ENCODE measurements at regions not wholly inside any gene's neighbourhood (a gene's known extent, or its start where the extent isn't known, plus 50 kb on each side); places are given as distances from the start of the nearest gene placed in this dataset.

- TF ChIP-seq, protein P1, sequence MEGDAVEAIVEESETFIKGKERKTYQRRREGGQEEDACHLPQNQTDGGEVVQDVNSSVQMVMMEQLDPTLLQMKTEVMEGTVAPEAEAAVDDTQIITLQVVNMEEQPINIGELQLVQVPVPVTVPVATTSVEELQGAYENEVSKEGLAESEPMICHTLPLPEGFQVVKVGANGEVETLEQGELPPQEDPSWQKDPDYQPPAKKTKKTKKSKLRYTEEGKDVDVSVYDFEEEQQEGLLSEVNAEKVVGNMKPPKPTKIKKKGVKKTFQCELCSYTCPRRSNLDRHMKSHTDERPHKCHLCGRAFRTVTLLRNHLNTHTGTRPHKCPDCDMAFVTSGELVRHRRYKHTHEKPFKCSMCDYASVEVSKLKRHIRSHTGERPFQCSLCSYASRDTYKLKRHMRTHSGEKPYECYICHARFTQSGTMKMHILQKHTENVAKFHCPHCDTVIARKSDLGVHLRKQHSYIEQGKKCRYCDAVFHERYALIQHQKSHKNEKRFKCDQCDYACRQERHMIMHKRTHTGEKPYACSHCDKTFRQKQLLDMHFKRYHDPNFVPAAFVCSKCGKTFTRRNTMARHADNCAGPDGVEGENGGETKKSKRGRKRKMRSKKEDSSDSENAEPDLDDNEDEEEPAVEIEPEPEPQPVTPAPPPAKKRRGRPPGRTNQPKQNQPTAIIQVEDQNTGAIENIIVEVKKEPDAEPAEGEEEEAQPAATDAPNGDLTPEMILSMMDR (IDR thresholded peaks at IDR 0.05; ENCODE audit: insufficient read depth, low read length, severe bottlenecking) = no peak
- no peaks in the 10 kb centered on the region for H3K27me3 ChIP-seq (ENCODE audit: control insufficient read depth, insufficient read depth, low read length)
- DNase-seq (ENCODE audit: low read depth) (no peak), FAIRE-seq (no peak)
- no peak overlapping the region for H3K4me3 ChIP-seq (ENCODE audit: low read depth, low read length)
- no peaks in the 10 kb centered on the region for H3K36me3 ChIP-seq (ENCODE audit: control insufficient read depth, insufficient read depth, low read length)
Observed at GRCh38 chr7:156163747-156164146, 351.5 kb upstream of the SHH start.

DNA sequence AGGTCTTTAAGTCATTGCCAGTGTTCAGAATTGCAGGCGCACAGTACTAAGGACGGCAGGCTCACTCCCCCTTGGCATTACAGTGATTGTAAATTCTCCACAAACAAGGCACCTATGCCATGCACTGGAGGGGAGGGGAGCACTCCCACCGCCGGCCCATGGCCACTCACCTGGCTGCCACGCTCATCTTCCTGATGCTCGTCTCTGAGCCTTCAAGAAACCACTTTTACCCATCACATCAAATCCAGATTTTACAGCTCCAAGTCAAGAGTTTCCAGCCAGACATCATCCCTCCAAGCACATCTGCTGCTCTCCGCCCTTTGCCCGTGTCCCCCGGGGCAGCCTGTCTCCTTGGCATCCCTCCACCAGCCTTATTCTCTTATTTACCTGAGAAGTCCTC lies 350.2 kb upstream of the SHH start:
- H3K27me3 ChIP-seq (ENCODE audit: control insufficient read depth, insufficient read depth, low read length) = no peaks in the 10 kb centered on the region
- TF ChIP-seq, protein P1 (IDR thresholded peaks at IDR 0.05; ENCODE audit: insufficient read depth, low read length, severe bottlenecking) = no peak
- H3K36me3 ChIP-seq (ENCODE audit: control insufficient read depth, insufficient read depth, low read length) = no peaks in the 10 kb centered on the region
- H3K4me3 ChIP-seq (ENCODE audit: low read depth, low read length) = no peak overlapping the region
- DNase-seq (ENCODE audit: low read depth) (no peak), FAIRE-seq (no peak)

DNA sequence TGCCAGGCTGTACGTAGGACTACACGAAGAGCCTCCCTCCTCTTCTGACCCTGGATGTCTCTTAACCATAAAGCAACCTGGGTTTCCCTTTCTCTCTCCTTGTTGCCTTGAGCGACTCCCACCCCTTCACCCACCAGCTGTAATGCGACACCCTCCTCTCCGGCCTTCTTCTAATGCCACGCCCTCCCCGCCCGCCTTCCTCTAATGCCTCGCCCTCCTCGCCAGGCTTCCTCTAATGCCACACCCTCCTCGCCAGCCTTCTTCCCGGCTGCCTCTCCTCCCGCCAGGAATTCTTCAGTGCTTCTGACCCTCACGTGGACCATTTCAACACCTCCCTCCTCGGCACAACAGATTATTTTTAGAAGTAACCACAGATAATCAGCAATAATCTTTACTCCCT lies 348.5 kb upstream of the SHH start:
- TF ChIP-seq, protein P1 (IDR thresholded peaks at IDR 0.05; ENCODE audit: insufficient read depth, low read length, severe bottlenecking) = no peak
- no peaks in the 10 kb centered on the region for H3K36me3 ChIP-seq (ENCODE audit: control insufficient read depth, insufficient read depth, low read length)
- FAIRE-seq (no peak), DNase-seq (ENCODE audit: low read depth) (no peak)
- no peaks in the 10 kb centered on the region for H3K27me3 ChIP-seq (ENCODE audit: control insufficient read depth, insufficient read depth, low read length)
- H3K4me3 ChIP-seq (ENCODE audit: low read depth, low read length) = no peak overlapping the region

GRCh38 chr7:156158693-156159092 lies 346.4 kb upstream of the SHH start:
- H3K27me3 ChIP-seq (ENCODE audit: control insufficient read depth, insufficient read depth, low read length) = no peaks in the 10 kb centered on the region
- TF ChIP-seq, protein P1 (IDR thresholded peaks at IDR 0.05; ENCODE audit: insufficient read depth, low read length, severe bottlenecking) = no peak
- DNase-seq (ENCODE audit: low read depth) (no peak), FAIRE-seq (no peak)
- no peak overlapping the region for H3K4me3 ChIP-seq (ENCODE audit: low read depth, low read length)
- no peaks in the 10 kb centered on the region for H3K36me3 ChIP-seq (ENCODE audit: control insufficient read depth, insufficient read depth, low read length)

- Histone ChIP-seq H3K4me3 (ENCODE audit: low read depth, low read length) (no peak overlapping the region), H3K36me3 (ENCODE audit: control insufficient read depth, insufficient read depth, low read length) (no peaks in the 10 kb centered on the region), H3K27me3 (ENCODE audit: control insufficient read depth, insufficient read depth, low read length) (no peaks in the 10 kb centered on the region)
- TF ChIP-seq, protein P1 (IDR thresholded peaks at IDR 0.05; ENCODE audit: insufficient read depth, low read length, severe bottlenecking) = no peak
- DNase-seq (ENCODE audit: low read depth) (no peak), FAIRE-seq (no peak)
Observed at GRCh38 chr7:156158213-156158612, 345.9 kb upstream of the SHH start.

GRCh38 chr7:156157409-156158012 lies 345.2 kb upstream of the SHH start:
- no peak for DNase-seq (ENCODE audit: low read depth)
- TF ChIP-seq, protein P1 (IDR thresholded peaks at IDR 0.05; ENCODE audit: insufficient read depth, low read length, severe bottlenecking) = no peak
- Histone ChIP-seq H3K4me3 (ENCODE audit: low read depth, low read length) (no peak overlapping the region), H3K27me3 (ENCODE audit: control insufficient read depth, insufficient read depth, low read length) (no peaks in the 10 kb centered on the region), H3K36me3 (ENCODE audit: control insufficient read depth, insufficient read depth, low read length) (no peaks in the 10 kb centered on the region)
- no peak for FAIRE-seq

Data from bronchial epithelial cell (primary cell).